HEK293T (cell line): ENCODE measurements at regions not wholly inside any gene's neighbourhood (a gene's known extent, or its start where the extent isn't known, plus 50 kb on each side); places are given as distances from the start of the nearest gene placed in this dataset.

Experiments used
- CTCF ChIA-PET: fragments of 350-600 bp; formaldehyde crosslinking; extraction: SDS; loops from one replicate; lab custom pipeline; 2021; ENCODE audit warnings: antibody characterized with exemption, inconsistent platforms; lab: Yijun Ruan, JAX
- POLR2A ChIA-PET: fragments of 350-600 bp; formaldehyde crosslinking; extraction: SDS; loops from one replicate; lab custom pipeline; 2020; ENCODE audit warnings: antibody characterized with exemption, inconsistent platforms; lab: Yijun Ruan, JAX
- DNase-seq: peaks from one replicate; pipeline ENCODE4 v3.0.0; 2012; ENCODE audit warnings: mixed read lengths; ENCODE audit errors: extremely low spot score
- ARNT ChIP-seq: fragments of 450-650 bp; IDR thresholded peaks from 2 replicates; pipeline ENCODE4 v1.6.1; 2017; ENCODE audit warnings: mild to moderate bottlenecking
- BHLHE40 ChIP-seq: fragments of 450-650 bp; IDR thresholded peaks from 2 replicates; pipeline ENCODE4 v1.6.1; 2016; ENCODE audit warnings: mild to moderate bottlenecking, moderate library complexity, borderline replicate concordance
- CTBP1 ChIP-seq: fragments of 450-650 bp; IDR thresholded peaks from 2 replicates; pipeline ENCODE4 v1.6.1; 2016; ENCODE audit warnings: borderline replicate concordance
- ELF4 ChIP-seq: fragments of 450-650 bp; IDR thresholded peaks from 2 replicates; pipeline ENCODE4 v1.6.1; 2017; ENCODE audit warnings: antibody characterized with exemption
- FOXA1 ChIP-seq: fragments of 450-650 bp; IDR thresholded peaks from 2 replicates; pipeline ENCODE4 v1.6.1; 2016; ENCODE audit warnings: mild to moderate bottlenecking
- FOXK2 ChIP-seq: fragments of 450-650 bp; IDR thresholded peaks from 2 replicates; pipeline ENCODE4 v1.6.1; 2016; ENCODE audit warnings: mild to moderate bottlenecking
- FOXM1 ChIP-seq: fragments of 450-650 bp; IDR thresholded peaks from 2 replicates; pipeline ENCODE4 v1.6.1; 2017; ENCODE audit warnings: mild to moderate bottlenecking, borderline replicate concordance
- HDGF ChIP-seq: fragments of 450-650 bp; IDR thresholded peaks from 2 replicates; pipeline ENCODE4 v1.6.1; 2017; ENCODE audit warnings: antibody characterized with exemption, borderline replicate concordance
- L3MBTL2 ChIP-seq: fragments of 450-650 bp; conservative IDR thresholded peaks from 2 replicates; pipeline ENCODE4 v1.6.1; 2016; ENCODE audit warnings: mild to moderate bottlenecking
- LEF1 ChIP-seq: fragments of 450-650 bp; IDR thresholded peaks from 2 replicates; pipeline ENCODE4 v1.6.1; 2017; ENCODE audit warnings: mild to moderate bottlenecking, borderline replicate concordance
- NFRKB ChIP-seq: fragments of 450-650 bp; IDR thresholded peaks from 2 replicates; pipeline ENCODE4 v1.6.1; 2016; ENCODE audit warnings: mild to moderate bottlenecking, moderate library complexity
- SP1 ChIP-seq: fragments of 450-650 bp; IDR thresholded peaks from 2 replicates; pipeline ENCODE4 v1.6.1; 2017
- SUZ12 ChIP-seq: fragments of 450-650 bp; IDR thresholded peaks from 2 replicates; pipeline ENCODE4 v1.6.1; 2016; ENCODE audit warnings: mild to moderate bottlenecking
- TARDBP ChIP-seq: fragments of 450-650 bp; IDR thresholded peaks from 2 replicates; pipeline ENCODE4 v1.6.1; 2016
- ZNF384 ChIP-seq: fragments of 450-650 bp; IDR thresholded peaks from 2 replicates; pipeline ENCODE4 v1.6.1; 2016
- TF ChIP-seq, protein P1 (sequence below): fragments of 450-650 bp; IDR thresholded peaks from 2 replicates; pipeline ENCODE4 v1.6.1; 2016

GRCh38 chr3:6142707-6143106, 718.2 kb upstream of the GRM7 start:
- no peak for DNase-seq
- ChIA-PET POLR2A (no interaction called here), CTCF (no interaction called here)
- TF ChIP-seq, protein P1, sequence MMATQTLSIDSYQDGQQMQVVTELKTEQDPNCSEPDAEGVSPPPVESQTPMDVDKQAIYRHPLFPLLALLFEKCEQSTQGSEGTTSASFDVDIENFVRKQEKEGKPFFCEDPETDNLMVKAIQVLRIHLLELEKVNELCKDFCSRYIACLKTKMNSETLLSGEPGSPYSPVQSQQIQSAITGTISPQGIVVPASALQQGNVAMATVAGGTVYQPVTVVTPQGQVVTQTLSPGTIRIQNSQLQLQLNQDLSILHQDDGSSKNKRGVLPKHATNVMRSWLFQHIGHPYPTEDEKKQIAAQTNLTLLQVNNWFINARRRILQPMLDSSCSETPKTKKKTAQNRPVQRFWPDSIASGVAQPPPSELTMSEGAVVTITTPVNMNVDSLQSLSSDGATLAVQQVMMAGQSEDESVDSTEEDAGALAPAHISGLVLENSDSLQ: no peak
- TF ChIP-seq ELF4: no peak
- no peak for TF ChIP-seq TARDBP
- no peak for TF ChIP-seq FOXA1
- TF ChIP-seq SUZ12: no peak
- TF ChIP-seq ARNT: no peak
- TF ChIP-seq SP1: no peak
- no peak for TF ChIP-seq CTBP1
- no peak for TF ChIP-seq FOXM1
- no peak for TF ChIP-seq NFRKB
- TF ChIP-seq HDGF: no peak
- no peak for TF ChIP-seq BHLHE40
- TF ChIP-seq FOXK2: no peak
- TF ChIP-seq L3MBTL2: no peak
- no peak for TF ChIP-seq ZNF384

GRCh38 chr3:6147883-6148282, 713.0 kb upstream of the GRM7 start:
- no peak for TF ChIP-seq LEF1
- no peak for TF ChIP-seq HDGF
- TF ChIP-seq SP1: no peak
- no peak for TF ChIP-seq NFRKB
- TF ChIP-seq TARDBP: no peak
- TF ChIP-seq ZNF384: no peak
- TF ChIP-seq ARNT: no peak
- no peak for TF ChIP-seq FOXK2
- no peak for TF ChIP-seq SUZ12
- TF ChIP-seq BHLHE40: no peak
- TF ChIP-seq FOXA1: no peak
- TF ChIP-seq ELF4: no peak
- no peak for TF ChIP-seq FOXM1
- TF ChIP-seq, protein P1: no peak
- TF ChIP-seq L3MBTL2: no peak
- no peak for TF ChIP-seq CTBP1
- POLR2A ChIA-PET: no interaction called here
- CTCF ChIA-PET: no interaction called here
- no peak for DNase-seq

GRCh38 chr3:6155650-6156338, 705.1 kb upstream of the GRM7 start:
- POLR2A ChIA-PET: no interaction called here
- no peak for TF ChIP-seq L3MBTL2
- no peak for TF ChIP-seq NFRKB
- TF ChIP-seq ELF4: no peak
- DNase-seq: no peak
- CTCF ChIA-PET: no interaction called here

DNA sequence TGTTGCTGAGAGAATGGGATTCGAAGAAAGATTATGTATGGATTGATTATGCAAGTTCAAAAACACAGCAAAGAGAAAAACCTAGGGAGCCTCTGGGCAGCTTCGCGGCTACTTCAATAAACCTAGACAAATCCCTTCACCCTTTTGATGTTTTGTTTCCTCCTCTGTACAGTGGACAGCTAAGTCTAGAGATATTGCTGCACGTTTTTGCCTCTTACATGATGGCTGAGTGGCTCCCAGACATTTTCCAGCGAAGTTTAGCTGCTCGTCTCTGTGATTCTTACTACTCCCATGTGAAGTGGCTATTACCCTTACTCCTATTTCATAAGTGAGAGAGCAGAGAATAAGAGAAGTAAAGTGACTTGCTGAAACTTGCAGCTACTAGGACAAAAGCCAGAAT, 695.0 kb upstream of the GRM7 start:
- DNase-seq: no peak
- TF ChIP-seq L3MBTL2 (no peak), FOXA1 (no peak), SP1 (no peak), FOXM1 (no peak), CTBP1 (no peak), TARDBP (no peak)
- POLR2A ChIA-PET: no interaction called here
- CTCF ChIA-PET: no interaction called here

DNA sequence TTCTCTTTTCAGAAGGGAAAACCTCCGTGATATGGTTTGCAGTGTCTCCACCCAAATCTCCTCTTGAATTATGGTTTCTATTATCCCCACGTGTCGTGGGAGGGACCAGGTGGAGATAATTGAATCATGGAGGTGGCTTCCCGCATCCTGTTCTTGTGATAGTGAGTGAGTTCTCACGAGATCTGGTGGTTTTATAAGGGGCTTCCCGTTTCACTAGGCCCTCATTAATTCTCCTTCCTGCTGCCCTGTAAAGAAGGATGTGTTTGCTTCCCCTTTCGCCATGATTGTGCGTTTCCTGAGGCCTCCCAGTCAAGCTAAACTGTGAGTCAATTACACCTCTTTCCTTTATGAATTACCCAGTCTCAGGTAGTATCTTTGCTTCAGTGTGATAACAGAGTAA, 692.7 kb upstream of the GRM7 start:
- CTCF ChIA-PET: no interaction called here
- TF ChIP-seq, protein P1: no peak
- TF ChIP-seq ELF4: no peak
- TF ChIP-seq FOXA1: no peak
- TF ChIP-seq BHLHE40: no peak
- TF ChIP-seq FOXK2: no peak
- no peak for TF ChIP-seq ZNF384
- no peak for TF ChIP-seq LEF1
- no peak for TF ChIP-seq NFRKB
- no peak for TF ChIP-seq HDGF
- no peak for TF ChIP-seq L3MBTL2
- TF ChIP-seq ARNT: no peak

GRCh38 chr3:6172871-6173642, 687.9 kb upstream of the GRM7 start:
- ChIA-PET POLR2A (no interaction called here), CTCF (no interaction called here)
- TF ChIP-seq BHLHE40: no peak
- no peak for TF ChIP-seq FOXM1
- TF ChIP-seq ARNT: no peak
- no peak for TF ChIP-seq SP1
- no peak for TF ChIP-seq LEF1
- TF ChIP-seq L3MBTL2: no peak
- TF ChIP-seq FOXA1: no peak
- TF ChIP-seq HDGF: no peak
- TF ChIP-seq FOXK2: no peak
- no peak for TF ChIP-seq TARDBP
- TF ChIP-seq, protein P1: no peak
- no peak for TF ChIP-seq ZNF384
- TF ChIP-seq ELF4: no peak
- no peak for TF ChIP-seq NFRKB
- TF ChIP-seq CTBP1: no peak
- TF ChIP-seq SUZ12: no peak
- DNase-seq: no peak

More for the DNA sequence above, 692.7 kb upstream of the GRM7 start:
- POLR2A ChIA-PET: no interaction called here
- no peak for DNase-seq
